ENCODE measurements at regions not wholly inside any gene's neighbourhood (a gene's known extent, or its start where the extent isn't known, plus 50 kb on each side); places are given as distances from the start of the nearest gene placed in this dataset.

- no peaks in the 10 kb centered on the region for H3K9me3 ChIP-seq (ENCODE audit: low read depth, low read length, poor library complexity, severe bottlenecking)
- no peak for DNase-seq (ENCODE audit: low spot score)
- ChIA-PET CTCF (no interaction called here), POLR2A (ENCODE audit: low non-redundant PET) (no interaction called here)
- H3K27me3 ChIP-seq (replicated peaks; ENCODE audit: insufficient read depth, low read depth, low read length, poor library complexity) = no peaks in the 10 kb centered on the region
- BruUV-seq (replicated peaks) = no TSS peak
- intact Hi-C loops (cut with micrococcal nuclease; ENCODE audit: unreplicated experiment) = no loop called here
- no peak overlapping the region for H3K27ac ChIP-seq (ENCODE audit: low read depth, low read length, poor library complexity, severe bottlenecking)
- no peak overlapping the region for H3K4me3 ChIP-seq (ENCODE audit: low read depth, low read length, poor library complexity, severe bottlenecking)
- TF ChIP-seq CTCF (conservative IDR thresholded peaks at IDR 0.05; ENCODE audit: low read depth, low read length) = no peak
- TF ChIP-seq EZH2 (IDR thresholded peaks at IDR 0.05; ENCODE audit: borderline replicate concordance, low read depth, low read length, poor library complexity, severe bottlenecking) = no peak
- no peaks in the 10 kb centered on the region for H3K4me1 ChIP-seq (ENCODE audit: insufficient read depth, low read length, poor library complexity, severe bottlenecking)
- H3K36me3 ChIP-seq (ENCODE audit: insufficient read depth, low read length, poor library complexity, severe bottlenecking) = no peaks in the 10 kb centered on the region
These were observed 208.2 kb downstream of the SNX13 start for GRCh38 chr7:17732083-17732482.
